Ovary (tissue), 3 donors: ENCODE measurements at regions not wholly inside any gene's neighbourhood (a gene's known extent, or its start where the extent isn't known, plus 50 kb on each side); places are given as distances from the start of the nearest gene placed in this dataset.

ENCODE experiments used
- CTCF ChIP-seq, 3 donors: fragments of 450-650 bp in 2 of 3; fragments of 200-600 bp in 1 of 3; IDR thresholded peaks; one replicate each; pipeline versions ENCODE4 v1.5.1 to v1.8.0; 2016 to 2022; ENCODE audit warnings: antibody characterized with exemption in 3 of 3, mild to moderate bottlenecking in 1 of 3
- EP300 ChIP-seq: sonication (generic); formaldehyde crosslinking; IDR thresholded peaks from one replicate; pipeline ENCODE4 v1.6.1; 2017; ENCODE audit warnings: antibody characterized with exemption
- POLR2A ChIP-seq: fragments of 450-650 bp; IDR thresholded peaks from one replicate; pipeline ENCODE4 v1.6.1; 2017; ENCODE audit warnings: antibody characterized with exemption, mild to moderate bottlenecking, moderate library complexity
- donor health status: DM: no; HTN: no; CAD: no.

GRCh38 chr1:191371626-191372025, 786.6 kb upstream of the RGS18 start:
- TF ChIP-seq CTCF (IDR thresholded peaks at IDR 0.05) (no peak), POLR2A (no peak), EP300 (no peak)
